Right ventricle myocardium superior (tissue), 1 donor: ENCODE measurements at regions not wholly inside any gene's neighbourhood (a gene's known extent, or its start where the extent isn't known, plus 50 kb on each side); places are given as distances from the start of the nearest gene placed in this dataset.

Experiments used
- ATAC-seq: fragments of 200-7000 bp; cut with Tn5 transposase; one replicate; pipeline ENCODE4 v1.9.1; 2020; ENCODE audit warnings: mild to moderate bottlenecking; ENCODE audit not compliant: poor library complexity
- DNase-seq: peaks from one replicate; pipeline ENCODE4 v3.0.0-alpha.2; 2020
- intact Hi-C: fragments of 100-400 bp; cut with DNase I; formaldehyde crosslinking; loops from one replicate; pipeline ENCODE4 v1.11.2; 2022
- donor health status: DM: no; HTN: yes; CAD: no; lungs with severe emphysema.

DNA sequence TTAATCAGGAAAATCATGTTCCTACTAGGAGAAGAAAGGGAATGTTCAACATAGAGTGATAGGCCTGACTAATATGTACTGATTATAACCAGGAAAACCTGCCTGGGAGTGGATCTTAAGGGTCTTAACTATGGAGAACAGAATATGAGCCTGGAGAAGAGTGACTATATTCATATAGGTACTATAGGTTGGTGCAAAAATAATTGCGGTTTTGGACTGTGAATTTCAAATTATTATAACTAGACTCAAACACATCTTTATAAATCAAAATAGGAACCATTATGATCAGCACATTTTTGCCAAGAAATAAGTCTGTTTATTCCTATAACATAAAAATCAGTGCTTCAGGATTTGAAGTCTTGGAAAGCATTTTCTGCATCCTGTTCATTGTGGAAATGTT is 189.8 kb upstream of the ADAMTS5 start:
- no peak for ATAC-seq
- no peak for DNase-seq
- intact Hi-C loops, result no loop called here

DNA sequence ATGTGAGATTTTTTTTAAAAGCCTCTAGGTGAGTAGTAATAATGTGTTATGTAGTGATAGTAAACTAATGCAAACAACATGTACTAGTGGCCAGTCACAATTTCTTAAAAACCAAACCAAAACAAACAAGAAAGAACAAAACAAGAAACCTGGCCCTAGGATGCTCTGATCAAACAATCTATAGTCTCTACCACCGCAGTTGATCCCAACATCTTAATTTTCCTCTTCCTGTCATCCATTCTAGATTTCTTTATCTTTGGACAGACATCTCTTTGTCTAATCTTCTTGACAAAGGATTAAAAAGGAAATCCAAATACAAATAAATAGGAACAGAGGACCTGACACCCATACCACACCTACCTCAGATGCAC is 188.2 kb upstream of the ADAMTS5 start:
- DNase-seq (no peak), ATAC-seq (no peak)
- intact Hi-C loops, result no loop called here

DNA sequence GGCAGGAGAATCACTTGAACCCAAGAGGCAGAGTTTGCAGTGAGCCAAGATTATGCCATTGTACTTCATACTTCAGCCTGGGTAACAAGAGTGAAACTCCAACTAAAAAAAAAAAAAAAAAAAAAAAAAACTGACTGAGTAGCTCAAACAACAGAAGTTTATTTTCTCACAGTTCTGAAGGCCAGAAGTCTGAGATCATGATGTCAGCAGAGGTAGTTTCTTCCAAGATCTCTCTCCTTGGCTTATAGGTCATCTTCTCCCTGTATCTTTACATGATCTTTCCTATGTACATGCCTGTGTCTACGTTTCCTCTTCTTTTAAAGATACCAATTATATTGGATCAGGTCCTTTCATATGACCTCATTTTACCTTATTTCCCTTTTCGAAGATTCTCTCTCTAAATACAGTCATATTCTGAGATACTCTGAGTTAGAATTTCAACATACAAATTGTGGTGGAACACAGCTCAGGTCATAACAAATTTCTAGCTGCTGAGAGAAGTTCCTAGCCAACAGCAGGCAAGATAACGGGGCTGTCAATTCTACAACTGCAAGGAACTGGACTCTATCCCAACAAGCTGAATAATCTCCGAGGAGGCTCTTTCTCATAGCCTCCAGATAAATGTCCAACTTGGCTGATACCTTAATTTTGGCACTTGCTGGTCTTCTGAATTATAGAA is 187.7 kb upstream of the ADAMTS5 start:
- DNase-seq (no peak), ATAC-seq (peak; percentile 94)
- intact Hi-C loops, result no loop called here

DNA sequence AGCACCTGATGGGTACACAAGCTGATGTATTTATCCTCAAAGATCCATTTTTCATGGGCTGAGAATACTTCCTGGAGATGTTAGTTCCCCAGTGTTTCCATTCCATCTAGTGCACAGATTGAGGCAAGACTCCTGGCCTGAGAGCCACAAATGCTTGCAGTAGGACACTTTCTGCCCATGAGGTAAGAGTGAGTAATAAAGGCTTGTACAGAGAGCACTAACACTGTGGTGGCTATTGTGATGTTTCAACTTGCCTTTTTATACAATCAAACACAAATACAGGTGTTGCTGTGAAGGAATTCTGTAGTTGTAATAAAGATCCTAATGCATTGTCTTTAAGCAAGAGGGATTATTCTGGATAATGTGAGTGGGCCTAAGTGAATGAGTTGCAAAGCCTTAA is 186.1 kb upstream of the ADAMTS5 start:
- no peak for ATAC-seq
- intact Hi-C loops, result no loop called here

DNA sequence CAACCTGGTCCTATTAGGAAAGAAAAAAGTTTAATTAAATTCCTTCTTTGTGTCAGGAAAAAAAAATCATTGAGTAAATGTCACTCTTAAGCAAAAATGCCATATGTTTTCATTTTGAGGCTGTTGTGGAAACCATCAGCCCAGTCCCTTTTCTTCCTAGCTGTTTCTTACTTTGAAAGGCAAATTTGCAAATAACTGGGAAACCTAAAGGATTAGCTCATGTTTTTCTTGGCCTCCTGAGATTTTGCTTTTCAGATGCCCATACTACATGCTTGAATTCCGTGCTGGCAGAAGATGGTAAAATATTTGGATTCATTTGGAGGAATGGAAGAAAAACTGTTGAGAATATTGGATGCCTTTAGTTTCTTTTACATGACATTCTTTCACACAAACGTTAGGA is 182.1 kb upstream of the ADAMTS5 start:
- DNase-seq, result no peak
- ATAC-seq, result no peak
- intact Hi-C loops, result no loop called here

More for the DNA sequence above, 186.1 kb upstream of the ADAMTS5 start:
- no peak for DNase-seq

DNA sequence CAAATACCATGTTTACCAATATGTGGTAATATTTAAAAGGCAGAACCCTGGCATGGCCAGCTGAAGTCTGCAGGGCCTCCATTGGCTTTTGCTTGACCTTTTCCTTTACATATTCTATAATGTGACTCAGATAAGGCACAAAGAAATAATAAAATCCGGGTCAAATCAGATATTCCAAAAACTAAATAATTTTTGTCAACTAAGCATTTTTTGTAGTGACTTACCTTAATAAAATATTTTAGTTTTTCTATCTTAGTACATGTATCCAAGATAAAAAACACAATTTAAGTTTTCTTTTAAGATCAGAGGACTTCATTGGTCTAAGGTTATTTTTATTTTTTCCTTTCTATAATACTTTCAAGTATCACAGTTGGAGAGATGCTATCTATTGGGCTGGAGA is 179.4 kb upstream of the ADAMTS5 start:
- ATAC-seq (no peak), DNase-seq (no peak)
- intact Hi-C loops, result no loop called here

DNA sequence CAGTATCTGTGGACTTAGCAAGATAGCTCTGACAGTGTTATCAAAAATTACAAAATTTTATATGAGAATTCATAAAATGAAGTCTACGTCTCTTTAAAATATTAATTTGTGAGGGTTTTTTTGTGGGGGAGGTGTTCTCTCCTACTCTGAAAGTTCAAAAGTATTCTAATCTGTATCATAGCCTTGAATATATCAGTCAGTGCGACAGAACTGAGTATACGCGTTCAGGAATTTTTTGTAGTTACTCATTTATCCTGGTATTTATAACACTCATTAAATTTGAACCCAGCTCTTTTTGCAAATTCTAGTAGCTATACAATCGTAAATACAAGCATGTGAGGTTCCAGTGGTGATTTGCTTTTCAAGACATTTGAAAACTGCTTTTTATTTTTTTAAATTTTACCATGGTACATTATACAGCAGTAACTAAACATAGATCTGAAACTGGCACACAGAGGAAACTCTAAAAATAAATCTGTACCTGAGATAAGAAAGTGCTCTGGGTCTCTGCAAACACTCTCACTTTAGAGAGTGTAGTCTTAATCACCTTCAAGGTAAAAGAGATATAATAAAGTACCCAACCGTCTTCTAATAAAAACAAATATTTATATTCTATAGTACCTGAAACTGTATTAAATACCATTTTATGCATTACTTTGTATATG is 178.4 kb upstream of the ADAMTS5 start:
- ATAC-seq, result peak; percentile 93
- intact Hi-C loops, result no loop called here
- DNase-seq, result no peak

DNA sequence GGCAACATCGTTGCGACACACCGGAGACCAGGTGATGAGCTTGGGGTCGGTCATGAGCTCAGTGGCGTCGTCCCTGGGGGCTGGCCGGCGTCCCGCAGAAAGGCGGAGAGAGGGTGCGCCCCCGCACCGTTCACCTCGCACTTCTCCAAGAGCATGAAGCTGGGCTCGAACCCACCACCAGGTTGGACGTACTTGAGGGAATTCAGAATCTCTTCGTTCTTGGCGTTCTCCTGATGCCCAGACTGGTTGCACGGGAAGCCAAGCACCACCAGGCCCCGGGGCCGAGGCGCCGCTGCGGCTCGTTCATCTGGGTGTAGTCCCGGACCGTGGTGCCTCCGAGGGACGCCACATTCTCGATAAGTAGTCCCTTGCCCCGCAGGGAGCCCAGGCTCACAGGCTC is 176.6 kb upstream of the ADAMTS5 start:
- DNase-seq, result no peak
- no peak for ATAC-seq
- intact Hi-C loops, result no loop called here

DNA sequence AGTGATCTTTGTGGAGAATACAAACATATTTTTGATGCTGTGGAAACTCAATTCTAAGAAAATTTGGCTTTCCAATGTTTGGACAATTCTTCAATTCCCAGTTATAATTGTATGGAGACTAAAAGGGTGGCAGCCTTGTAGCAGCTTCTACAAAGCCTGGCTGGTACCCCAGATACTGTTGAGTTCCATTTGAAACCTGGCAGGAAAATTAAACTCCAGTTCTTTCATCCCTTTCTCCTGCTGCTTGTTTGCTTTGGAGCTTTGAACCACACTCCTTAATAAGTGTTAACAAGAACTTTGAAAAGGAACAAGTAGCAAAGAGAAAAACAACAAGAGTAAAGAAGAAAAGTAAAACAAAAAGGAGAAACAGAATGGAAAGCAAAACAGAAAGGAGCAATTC is 172.6 kb upstream of the ADAMTS5 start:
- DNase-seq (no peak), ATAC-seq (no peak)
- intact Hi-C loops, result no loop called here

DNA sequence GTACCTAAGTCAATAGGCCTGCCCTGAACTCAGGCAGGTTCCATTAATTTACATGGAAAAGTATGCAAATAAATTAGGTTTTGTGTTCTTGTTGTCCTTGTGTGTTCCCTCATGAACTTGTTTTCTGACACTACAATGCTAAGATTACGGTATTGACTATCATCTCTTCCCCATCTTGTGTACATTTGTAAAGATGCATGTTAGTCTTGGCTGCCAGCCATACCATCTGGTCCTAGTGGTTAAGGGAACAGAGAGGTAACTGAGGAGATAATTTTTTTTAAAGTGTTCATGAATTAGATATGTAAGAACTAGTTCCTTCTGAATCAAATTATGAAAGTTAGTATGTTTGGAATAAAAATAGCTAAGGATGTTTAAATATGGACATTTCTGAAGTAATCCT is 167.6 kb upstream of the ADAMTS5 start:
- intact Hi-C loops, result no loop called here
- ATAC-seq (no peak), DNase-seq (no peak)

DNA sequence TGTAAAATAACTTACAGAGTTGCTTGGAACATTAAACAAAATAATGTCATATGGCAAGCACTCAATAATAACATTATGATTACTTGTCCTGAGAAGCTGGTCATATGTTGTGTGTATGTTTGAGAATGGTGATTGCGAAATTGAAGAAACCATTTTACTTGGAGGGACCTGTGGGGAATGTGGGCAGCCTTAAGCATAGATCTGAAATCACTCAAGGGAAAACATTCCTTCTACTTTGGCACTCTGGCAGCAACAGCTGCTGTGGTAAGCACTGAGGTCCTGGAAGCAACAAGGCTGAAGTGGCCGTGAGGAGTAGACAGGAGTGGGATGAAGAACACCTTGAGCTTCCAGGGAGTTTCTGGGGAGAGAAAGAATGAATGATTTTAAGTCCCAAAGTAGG is 165.4 kb upstream of the ADAMTS5 start:
- ATAC-seq, result no peak
- intact Hi-C loops, result no loop called here
- no peak for DNase-seq

DNA sequence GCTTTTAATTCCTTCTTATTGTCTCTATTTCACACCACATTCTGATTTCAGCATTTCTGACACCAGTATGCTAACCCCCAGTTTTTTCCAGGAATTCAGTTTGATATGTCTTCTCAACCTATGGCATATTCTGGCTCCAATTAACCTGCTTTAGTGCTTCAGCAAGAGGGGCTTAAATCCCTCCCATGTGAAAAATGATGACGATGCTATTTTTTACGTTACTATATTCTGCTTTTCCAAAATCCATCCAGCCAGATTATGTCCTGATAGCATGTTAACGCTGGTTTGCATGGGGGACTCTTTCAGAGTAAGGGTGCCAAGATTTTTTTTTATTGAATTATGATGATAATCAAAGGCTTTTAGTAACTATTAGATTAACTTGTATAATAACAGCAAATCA is 163.3 kb upstream of the ADAMTS5 start:
- no peak for DNase-seq
- no peak for ATAC-seq
- intact Hi-C loops, result no loop called here

DNA sequence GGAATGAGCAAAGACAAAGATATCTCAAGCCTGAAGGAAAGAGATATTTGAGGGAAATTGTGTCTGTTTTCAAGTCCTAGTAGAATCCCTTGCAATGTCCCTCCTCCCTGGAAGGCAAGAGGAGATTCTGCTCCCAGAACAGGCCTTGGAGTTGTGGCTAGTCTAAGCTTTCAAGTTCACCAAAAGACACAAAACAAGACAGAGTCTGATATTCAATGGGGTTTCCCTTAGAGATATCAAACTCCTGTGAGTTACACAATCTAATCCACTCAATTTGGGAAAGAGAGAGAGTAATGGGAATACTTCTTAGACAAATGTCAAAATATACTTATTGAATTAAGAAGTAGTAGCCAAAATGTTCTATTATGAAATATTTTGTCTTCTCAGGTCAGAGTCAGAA is 162.8 kb upstream of the ADAMTS5 start:
- ATAC-seq (peak; percentile 48), DNase-seq (no peak)
- intact Hi-C loops, result no loop called here

DNA sequence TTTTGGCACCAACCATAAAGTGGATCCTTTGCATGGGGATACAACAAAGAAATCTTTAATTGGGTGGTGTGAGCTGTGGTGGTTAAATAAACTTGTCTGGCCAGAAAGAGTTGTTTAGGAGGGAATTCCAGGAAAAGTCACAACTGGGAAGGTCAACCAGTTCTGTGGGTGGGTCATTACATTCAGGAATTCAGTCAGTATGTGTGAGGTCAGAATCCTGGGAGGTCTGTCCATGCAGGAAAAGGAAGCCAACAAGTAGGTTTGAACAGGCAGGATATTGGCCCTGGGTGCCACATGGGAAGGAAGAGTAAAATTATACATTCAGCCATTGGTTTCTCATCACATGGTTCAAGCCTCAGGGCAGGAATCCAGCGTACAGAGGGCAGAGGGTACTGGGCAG is 162.3 kb upstream of the ADAMTS5 start:
- no peak for ATAC-seq
- intact Hi-C loops, result no loop called here
- DNase-seq, result no peak

DNA sequence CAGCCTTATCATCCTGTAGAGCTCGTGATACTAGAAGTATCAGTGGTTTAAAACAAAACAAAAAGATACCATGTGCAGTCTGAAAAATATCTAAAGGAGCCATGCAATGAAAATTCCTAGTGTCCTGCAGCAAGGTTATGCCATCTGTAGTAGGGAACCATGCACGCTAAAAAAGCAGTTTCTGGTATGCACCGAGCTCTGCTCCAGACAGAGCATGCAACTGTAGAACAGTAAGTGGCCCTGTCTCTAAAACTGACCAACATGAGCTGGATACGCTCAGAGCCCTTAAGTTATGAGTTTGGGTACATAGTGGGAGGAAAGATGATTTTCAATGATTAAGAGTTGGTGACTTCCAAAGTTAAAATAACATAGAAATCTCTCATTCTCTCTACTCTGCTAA is 159.3 kb upstream of the ADAMTS5 start:
- DNase-seq (no peak), ATAC-seq (peak; percentile 61)
- intact Hi-C loops, result no loop called here

DNA sequence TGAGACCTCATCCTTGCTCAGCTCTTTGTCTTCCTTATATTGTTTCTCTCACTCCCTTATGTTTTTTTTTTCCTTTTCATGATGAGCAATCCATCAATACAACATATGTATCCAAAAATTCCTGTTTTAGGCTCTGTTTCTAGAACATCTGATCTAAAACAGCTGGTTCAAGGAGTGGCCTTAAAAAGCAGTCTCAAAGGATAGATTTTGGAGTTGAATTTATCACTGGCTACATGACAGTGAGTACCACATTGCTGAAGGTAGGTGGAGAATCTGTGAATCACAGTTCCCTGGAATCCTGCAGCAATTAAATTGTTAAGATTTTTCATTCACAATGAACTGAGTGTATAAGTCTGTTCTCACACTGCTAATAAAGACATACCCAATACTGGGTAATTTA is 155.8 kb upstream of the ADAMTS5 start:
- DNase-seq, result no peak
- intact Hi-C loops, result no loop called here
- ATAC-seq, result no peak

DNA sequence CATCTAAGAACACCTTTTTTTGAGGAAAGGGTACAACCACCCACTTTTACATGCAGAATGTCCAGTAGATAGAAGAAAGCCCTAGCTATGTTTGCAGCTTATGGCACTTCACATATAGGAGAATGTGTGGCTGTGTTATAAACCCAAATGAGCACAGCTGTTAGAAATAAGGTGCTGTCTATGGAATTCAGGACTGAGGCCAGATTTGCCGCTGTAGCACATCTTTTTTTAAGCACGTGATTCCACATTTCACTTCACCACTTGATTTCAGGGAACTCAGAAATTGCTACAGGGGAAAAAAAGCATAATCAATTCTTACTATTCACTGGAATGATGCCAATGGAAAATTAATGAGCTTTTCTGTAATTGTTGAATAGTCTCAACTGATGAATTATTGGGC is 147.2 kb upstream of the ADAMTS5 start:
- intact Hi-C loops, result no loop called here
- ATAC-seq (no peak), DNase-seq (no peak)

DNA sequence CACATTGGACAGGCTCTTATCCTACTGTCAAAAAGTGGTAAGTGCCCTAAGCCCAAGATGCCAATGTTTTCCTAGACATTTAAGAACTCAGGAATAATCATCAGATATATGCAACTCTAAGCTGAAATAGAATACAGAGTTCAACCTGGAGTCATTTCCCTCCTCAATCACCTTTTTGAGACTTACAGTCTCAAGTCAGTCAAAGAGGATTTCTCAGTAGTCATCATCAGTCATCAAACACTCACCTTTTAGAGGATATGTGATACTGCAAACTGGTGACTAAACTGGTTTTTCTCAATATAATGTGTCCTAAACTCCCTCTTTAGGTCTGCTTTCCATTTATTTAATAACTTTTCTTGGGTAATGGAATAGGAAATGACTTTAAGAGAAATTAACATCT is 145.3 kb upstream of the ADAMTS5 start:
- no peak for ATAC-seq
- intact Hi-C loops, result no loop called here
- no peak for DNase-seq

DNA sequence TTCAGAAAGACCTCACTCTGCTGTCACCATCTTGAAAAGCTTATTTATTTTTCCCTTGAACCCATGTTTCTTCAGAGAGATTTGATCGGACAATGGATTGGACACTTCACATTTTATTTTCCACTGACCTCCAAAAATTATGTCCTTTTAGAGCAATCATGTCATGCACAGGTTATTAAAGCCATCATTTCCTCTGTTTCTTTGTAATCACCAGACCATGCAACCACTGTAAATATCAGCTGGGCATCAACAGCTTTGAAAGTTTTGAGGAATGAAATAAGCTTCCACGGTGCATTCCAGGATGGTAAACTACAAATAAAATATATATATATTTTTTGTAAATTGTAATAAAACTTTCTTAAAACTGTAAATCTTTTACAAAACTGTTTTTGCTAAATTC is 144.1 kb upstream of the ADAMTS5 start:
- DNase-seq (no peak), ATAC-seq (no peak)
- intact Hi-C loops, result no loop called here

DNA sequence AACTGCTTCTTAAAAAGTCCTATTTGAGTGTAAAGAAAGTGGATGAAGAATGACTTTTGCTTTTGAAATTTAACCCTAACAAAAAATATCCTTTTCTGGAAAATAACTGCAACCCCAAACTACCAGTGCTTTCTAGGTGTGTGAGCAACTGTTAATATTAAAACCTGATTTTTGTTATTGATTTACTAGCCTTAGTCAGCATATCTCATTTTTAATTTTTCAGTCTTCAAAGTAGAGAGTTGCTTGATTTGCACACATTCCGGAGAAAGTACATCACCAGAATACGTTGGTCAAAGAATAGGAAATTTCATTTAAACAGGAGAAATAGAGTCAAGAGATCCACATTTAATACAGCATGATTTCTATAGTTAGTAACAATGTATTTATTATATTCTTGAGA is 141.8 kb upstream of the ADAMTS5 start:
- intact Hi-C loops, result no loop called here
- no peak for ATAC-seq
- no peak for DNase-seq

DNA sequence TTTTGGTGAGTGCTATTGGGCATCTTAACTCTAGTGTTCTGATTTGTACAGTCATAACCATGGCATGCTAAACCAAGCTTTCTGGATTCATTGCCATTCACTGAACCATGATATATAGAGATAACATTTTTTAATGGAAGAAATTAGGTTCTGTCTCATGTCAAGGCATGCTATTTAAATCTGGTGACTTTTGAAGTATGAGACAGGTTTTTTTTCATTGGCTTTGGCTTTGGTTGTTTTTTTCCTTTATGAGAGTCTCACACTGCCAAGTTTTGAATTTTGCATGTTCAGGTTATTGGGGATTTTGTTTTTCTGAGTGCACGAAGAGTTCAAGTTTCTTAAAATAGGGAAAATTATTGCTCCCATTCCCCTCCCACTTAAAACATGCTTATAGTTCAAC is 141.3 kb upstream of the ADAMTS5 start:
- no peak for ATAC-seq
- DNase-seq, result no peak
- intact Hi-C loops, result no loop called here
